HG02571 (cell line): ENCODE measurements at regions not wholly inside any gene's neighbourhood (a gene's known extent, or its start where the extent isn't known, plus 50 kb on each side); places are given as distances from the start of the nearest gene placed in this dataset.

Experiments used
- ATAC-seq: cut with Tn5 transposase; IDR thresholded peaks from one replicate; pipeline ENCODE4 v1.9.1; 2021; ENCODE audit warnings: mild to moderate bottlenecking, moderate library complexity; ENCODE audit not compliant: unreplicated experiment

DNA sequence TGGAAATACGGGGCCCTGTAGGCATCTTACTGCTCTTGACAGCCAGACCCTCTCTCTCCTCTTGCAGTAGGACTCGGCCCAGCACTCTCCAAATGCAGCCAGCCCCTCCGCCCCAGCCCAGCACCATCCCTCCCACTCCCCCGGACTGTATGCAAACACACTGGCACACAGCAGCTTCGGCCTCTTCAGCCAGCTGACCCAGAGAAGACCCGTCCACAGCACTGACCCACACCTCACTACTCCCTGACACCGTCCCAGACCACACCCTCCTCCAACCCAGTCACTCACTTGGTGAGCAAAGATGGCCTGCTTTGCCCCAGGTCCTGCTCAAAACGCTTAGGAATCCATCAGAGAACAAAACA lies 164.6 kb downstream of the IGLL1 start:
- ATAC-seq: no peak

DNA sequence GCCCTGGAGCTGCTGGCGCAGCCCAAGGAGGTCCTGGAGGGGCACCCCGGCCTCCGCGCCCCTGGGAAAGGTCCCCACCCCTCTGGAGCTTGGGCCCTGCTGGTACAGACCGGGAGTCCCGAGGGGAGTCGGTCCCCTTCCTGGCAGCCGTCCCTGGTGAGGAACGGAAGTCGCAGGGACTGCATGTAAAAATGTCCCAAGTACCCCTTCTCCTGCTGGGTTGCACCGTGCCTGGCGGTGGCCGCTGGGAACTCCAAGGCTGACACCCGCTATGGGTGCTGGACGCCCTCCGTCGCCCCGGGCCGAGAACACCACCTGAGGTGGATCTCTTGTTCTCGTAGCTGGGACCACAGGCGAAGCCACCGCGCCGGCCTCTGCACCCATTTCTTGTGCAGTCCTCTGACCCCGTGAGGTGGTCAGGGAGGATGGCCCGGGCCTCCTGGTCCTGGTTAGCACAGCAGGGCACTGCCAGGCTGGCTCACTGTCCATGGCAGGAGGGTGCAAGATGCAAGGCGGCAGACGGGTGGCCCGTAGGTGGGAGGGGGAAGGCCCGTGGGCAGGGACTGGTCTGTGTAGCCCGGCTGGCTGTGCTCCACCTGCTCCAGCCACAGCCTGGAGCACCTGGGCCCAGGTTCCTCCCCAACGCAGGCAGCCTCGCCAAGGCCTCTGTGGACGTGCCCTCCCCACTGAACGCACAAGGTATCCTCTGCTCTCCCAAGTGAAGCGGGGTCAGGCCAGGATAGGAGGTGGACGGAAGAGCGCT lies 165.2 kb downstream of the IGLL1 start:
- ATAC-seq: no peak

DNA sequence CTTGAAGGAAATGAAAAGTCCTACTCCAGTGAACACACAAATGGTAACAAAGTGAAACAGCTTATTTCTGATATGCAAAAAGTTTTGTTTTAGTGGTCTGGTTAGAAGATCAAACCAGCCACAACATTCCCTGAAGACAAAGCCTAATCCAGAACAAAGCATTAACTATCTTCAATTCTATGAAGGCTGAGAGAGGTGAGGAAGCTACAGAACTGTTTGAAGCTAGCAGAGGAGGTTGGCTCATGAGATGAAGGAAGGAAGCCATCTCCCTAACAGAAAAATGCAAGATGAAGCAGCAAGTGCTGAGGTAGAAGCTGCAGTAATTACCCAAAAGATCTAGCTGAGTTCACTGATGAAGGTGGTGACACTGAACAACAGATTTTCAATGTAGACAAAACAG lies 168.4 kb downstream of the IGLL1 start:
- ATAC-seq: no peak

DNA sequence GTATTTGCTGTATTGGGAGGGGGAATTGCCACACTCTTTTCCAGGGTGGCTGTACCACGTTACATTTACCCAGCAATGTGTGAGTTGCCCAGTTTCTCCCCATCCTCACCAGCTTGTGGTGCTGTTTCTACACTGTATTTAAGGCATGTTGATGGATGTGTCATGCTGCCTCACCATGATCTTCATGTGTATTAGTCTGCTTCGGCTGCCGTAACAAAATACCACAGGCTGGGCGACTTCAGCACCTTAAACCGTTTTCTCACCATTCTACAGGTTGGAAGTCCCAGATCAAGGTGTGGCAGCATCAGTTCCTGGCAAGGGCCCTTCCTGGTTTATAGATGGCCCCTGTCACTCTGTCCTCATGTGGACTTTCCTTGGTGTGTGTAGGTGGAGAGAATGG lies 169.7 kb downstream of the IGLL1 start:
- no peak for ATAC-seq

DNA sequence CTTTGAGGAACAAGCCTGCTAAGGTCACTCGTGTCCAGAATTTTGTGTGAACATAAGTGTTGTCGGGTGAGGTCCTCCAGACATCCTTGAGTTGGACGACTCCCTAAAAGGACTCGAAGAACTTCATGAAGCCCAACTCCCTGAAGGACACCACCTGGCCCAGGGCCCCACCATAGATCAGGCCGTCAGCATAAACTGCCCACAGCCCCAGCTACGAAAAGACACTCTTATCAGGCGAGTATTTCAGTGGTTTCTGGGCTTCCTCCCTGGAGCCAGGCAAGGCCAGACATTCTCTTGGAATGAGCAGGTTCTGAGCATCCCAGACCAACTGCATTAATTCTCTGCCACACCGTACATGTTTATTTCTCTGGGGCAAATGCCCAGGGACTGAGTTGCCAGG lies 170.1 kb downstream of the IGLL1 start:
- no peak for ATAC-seq

DNA sequence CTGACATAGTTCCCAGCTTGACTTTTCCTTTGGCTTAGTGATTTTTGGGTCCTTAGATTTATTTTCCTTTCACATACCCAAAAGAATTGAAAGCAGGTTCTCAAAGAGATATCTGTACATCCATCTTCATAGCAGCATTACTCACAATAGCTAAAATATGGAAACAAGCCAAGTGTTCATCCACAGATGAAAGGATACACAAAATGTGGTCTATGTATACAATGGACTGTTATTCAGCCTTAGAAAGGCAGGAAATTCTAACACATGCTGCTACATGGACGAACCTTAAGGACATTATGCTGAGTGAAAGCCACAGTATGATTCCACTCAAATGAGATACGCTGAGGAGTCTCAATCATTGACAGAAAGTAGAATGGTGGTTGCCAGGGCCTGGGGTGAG lies 171.8 kb downstream of the IGLL1 start:
- ATAC-seq: no peak

DNA sequence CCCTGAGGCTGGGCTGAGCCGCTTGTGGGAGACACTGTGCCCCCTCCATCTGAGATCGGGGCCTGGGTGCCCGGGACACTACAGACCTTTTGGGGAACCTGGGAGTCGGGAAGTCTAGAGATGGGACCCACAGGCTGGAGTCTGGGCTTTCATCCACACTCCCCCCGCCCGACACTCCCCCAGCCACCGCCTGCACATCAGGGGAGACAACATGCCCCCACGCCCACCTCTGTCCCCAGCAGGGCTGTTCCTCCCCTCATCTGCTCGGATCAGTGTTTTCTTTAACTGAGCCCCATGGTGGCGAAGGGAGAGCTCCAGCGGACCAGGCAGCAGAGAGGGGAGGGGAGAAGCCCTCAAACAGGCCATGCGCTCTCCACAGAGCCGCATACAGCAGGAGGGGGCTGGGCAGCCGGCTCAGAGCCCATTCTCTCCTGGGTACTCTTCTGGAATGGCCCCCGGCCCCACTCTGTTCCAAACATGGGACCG lies 174.7 kb downstream of the IGLL1 start:
- no peak for ATAC-seq

DNA sequence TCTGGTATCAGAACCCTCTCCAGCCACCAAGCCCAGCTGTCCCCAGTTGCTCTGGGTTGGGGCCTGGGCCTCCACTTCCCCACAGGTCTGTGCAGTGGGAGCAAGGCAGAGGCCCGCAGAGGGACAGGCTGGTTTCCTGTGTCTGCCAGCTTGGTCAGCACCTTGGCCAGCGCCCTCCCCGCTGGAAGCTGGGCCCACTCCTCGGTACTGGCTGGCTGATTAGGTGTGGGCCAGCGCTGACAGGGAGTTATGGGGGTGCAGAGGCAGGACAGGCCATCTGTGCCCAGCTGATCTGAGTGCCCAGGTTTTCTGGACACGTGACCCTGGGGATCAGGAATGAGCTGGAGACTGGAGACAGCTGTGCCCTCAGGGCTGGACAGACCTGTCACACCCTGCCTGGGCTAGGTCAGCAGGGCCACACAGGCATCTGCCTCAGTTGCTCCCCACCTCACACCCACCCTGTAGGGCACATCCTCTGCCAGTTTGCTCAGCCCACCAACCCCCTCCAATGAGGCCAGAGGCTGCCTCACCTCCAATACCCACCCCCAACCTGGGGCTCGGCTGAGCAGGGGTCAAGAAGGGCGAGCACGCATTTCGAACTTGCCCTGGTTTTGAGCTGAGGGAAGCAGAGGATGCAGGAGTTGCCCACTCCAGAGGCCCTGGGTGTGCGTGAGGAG lies 175.3 kb downstream of the IGLL1 start:
- ATAC-seq: no peak

DNA sequence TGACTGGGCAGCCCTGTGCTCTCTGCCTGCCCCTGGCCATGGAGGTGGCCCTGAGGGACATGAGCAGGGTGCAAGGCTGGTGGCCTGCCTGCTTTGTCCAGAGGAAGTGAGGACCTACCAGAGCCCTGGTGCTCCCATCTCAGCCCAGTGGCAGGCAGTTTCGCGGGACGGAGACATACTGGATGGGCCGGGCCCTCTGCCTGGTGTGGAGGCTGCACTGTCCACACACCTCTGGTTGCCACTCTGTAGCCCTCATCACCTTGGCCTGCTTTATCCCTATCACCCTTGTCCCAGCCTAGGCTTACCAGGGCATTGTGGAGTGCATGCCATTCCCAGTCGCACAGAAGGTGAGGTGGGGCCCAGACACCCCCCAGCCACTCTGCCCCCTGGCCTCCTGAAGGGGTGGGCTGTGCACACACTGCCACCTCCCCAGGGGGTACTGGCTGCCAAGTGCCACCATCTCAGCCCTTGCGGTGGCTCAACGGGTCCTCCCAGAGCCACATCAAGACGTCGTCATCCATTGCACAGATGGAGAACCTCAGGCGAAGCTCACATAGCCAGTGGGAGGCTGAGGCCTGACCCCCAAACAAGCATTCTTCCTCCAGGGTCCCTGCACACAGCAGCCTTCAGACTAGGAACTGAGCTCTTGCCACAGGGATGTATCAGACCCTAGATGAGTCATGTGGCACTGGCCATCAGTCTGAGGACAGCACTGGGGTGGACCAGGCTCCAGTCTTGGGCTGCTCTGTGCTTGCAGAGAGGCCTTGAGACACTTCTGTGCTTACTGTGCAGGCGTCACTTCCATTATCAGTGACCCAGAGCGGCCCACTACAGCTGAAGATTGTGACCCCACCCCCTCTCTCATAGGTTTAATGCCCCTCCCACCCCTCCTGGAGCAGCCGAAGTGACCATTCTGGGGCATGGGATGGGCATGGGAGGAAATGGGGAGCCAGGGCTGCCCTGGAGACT lies 176.1 kb downstream of the IGLL1 start:
- ATAC-seq: no peak

DNA sequence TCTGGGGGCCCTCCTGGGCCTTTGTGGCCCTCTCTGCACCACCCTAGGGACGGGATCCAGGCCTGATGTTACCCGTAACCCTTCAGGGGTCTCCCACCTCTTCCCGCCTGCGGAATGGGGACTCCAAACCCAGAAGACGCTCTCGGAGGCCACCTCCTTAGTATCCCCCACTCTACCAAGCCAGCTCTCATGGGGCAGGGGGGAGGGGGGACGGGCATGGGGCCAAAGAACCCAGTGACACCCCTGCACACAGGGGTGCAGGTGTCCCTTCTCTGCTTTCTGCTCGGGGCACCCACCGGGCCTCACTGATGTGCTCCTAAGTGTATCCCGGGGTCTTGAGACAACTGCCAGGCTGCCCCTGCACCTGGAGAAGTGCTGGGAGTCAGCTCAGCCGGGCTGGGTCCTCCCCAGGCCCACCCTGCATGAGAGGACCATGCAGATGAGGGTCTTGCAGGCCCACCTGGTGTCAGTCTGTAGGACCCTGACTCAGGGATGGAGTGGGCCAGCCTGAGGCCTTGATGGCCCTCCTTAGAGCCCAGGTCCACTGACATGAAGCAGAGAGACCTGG lies 176.9 kb downstream of the IGLL1 start:
- ATAC-seq: no peak

DNA sequence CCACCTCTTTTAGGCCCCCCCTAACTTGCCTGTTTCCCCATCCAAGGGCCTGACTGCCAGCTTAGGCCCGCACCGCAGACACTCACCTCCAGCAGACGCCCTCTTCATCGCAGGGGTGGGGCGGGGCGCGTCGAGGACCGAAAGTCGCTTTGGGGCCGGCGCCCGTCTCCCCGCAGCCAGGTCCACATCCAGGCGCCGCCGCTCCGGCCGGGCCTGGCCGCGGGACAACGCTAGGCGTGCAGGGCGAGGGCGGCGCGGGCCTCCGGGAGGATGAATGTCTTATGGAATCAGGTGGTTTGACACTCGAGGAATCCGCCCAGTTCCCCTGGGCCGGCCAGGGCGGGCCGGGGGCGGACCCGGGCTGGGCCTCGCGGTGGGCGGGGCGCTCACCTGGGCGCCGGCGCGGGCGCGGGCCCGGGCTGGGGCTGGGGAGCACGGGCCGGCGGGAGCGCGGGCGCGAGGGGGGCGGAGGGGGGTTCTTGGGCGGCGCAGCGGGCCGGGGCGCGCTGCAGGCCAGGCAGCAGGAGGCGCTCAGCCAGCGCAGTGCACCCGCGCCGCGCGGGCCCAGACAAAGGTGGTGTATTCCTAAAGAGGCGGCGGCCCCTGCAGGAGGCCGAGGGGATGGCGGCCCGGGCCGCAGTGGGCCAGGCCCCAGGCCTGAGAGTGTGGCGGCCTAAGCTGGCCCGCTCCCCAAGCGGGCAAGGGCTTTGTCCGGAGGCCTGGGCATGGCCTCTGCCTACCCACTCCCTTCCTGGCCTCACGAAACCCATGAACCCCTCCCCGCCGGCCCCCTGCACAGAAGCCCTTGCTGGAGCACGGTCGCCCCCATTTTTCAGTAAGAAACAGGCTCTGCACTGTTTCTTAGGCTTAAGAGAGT lies 177.6 kb downstream of the IGLL1 start:
- ATAC-seq: no peak

DNA sequence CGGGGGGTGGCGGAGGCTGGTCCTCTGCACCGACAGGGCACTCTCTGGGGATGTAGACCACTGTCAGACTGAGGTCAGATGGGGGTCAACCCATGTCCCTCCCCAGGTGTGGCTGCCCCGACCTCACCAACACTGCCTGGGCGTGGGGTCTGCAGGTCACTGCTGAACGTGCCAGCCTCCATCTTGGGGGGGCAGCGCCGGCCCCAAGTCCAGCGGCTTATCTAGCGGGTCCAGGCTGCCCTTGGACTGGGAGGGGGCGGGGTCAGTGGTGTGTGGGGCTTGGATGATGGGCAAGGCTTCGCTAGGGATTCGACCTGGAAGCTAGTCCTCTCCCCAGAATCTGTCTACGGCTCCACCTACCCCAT lies 178.2 kb downstream of the IGLL1 start:
- ATAC-seq: no peak

DNA sequence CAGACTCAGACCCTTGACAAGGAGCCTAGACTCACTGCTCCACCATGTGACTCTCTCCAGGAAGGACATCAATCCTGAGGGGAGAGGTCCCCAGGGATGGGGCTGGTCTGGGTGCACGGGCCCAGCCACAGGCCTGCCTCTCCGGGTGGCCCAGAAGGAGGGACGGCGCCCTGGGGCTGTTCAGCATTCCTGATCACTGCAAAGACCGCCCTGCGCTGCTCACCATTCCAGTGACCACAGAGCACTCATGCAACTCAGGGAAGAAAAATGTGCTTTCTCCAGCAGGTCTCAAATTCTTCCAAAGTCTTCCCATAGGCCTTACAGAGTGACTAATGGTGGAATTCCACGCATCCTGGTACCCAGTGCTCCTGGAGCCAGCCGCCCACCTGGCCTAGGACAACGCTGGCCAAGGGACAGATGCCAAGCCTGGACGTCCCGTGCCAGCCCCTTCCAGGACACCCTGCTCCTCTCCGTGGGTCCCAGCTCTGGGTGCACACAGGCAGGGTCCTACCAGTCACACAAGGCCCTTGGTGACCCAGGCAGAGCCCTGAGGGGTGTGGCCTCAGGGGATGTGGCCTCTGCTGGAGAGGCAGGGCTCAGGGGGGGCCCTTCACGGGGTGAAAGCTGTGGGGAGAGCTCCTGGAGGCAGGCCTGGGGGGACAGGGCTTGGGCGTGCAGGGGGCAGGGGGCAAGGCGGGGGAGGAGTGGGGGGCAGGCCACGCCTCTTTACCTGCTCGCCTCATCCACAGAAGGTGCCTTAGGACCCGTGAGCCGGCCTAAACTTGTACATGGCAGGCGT lies 178.8 kb downstream of the IGLL1 start:
- no peak for ATAC-seq

DNA sequence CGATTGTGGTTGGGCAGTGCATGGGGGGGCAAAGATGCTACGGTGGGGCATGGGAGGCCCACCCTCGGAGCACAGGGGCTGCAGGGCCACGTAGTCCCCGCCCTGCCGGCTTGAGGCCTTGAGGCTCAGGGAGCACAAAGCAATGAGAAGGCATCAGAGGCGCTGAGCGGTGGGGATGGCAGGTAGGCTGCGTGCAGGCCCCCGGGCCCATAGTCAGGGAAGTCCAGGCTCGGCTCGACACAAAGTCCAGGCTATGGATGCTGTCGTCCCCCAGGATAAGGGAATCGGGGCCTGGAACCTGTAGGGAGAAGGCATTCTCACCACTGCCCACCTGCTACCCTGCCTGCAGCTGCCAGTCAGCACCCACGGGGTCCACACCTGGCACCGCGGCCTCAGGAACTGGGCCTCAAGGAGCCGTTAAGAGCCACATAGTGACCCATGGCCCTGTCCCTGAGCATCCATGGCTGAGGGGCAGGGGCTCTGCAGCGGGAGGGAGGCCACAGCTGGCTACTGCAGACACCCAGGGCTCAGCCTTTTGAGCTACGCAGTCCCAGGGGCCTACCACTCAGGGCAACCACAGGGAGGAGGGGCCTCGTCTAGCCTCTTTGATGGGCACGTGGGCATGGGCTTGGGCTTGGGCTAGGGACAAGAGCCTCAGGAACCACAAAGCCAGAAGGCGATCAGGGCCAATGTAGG lies 179.7 kb downstream of the IGLL1 start:
- ATAC-seq: no peak

DNA sequence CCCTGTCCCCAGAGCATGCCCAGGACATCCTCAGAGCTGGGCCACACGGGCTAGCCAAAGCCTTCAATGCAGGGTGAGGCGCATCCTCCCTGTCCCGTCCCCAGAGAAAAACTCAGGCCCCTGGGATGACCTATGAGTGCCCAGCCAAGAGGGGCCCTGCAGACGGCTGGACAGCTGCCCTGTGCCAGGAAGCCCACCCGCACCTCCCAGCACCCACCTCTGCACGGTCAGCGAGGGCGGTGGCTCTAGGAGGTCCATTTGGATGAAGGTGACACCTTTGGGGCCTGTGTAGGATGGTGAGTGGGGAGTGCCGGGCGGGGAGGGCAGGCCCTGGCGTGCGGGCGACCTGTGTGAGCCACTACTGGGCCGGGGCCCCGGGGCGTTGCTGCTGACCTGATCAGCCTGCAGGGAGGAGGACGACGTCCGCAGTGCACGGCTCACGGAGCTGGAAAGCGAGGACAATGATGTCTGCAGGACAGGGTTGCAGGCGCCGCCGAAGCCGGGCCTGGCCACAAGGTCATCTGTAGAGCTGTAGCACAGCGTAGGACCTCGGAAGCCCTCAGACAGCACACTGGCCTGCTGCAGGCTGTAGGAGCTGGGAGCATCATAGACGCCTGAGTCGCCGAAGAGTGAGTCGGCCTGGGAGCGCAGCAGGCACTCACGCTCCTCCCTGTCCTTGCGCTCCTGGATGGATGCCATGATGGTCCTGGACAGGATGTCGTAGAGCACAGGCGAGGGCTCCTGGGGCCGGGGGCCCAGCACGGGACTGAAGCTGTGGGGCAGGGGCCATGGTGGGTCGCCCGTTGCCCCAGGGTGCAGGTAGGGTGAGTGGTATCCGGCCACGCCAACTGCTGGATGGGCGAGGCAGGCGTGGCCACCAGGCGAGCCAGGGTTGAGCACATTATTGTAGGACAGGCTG lies 180.5 kb downstream of the IGLL1 start:
- no peak for ATAC-seq

DNA sequence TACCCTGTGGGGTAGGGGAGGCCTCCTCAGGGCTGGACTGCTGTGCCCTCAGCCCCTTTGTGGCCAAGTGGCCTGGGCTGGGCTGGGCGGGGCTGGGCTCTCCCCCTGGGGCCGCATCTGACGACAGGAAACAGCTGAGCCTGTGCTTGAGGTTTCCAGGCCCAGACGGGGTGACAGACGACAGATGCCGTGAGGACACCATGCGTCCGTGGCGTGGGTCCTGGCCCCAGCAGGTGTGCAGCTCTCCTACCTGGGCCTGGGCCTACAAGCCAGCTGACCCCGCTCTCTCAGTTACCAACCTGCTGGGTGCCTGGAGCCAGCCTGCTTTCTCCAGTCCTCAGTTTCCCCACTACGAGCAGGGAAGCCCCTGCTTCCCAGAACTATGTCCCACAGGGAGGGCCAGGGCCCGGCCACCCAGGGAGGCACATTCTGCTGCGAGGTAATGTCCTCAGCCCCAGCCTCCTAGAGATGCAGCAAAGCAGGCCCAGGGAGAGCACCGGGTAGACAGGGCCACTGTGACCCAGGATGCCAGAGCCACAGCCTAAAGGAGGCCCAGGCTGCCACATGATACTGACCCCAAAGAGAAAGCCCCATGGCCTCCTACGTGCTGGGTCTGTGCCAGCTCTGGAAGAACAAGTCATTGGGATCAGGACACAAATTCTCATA lies 181.3 kb downstream of the IGLL1 start:
- no peak for ATAC-seq
